Epithelial cell of esophagus (primary cell): ENCODE measurements at regions not wholly inside any gene's neighbourhood (a gene's known extent, or its start where the extent isn't known, plus 50 kb on each side); places are given as distances from the start of the nearest gene placed in this dataset.
A peak's percentile ranks its signal among the peaks of the same experiment; 100 is the strongest.

ENCODE experiments used
- DNase-seq: peaks from one replicate; pipeline ENCODE4 v3.0.0; 2010; ENCODE audit warnings: low read depth
- H3K4me3 ChIP-seq: 2 replicates; pipeline ENCODE4 v1.5.1; 2011; ENCODE audit warnings: mild to moderate bottlenecking, low read length, control low read depth
- CTCF ChIP-seq: IDR thresholded peaks from 2 replicates; pipeline ENCODE4 v1.5.1; 2011; ENCODE audit warnings: low read depth, mild to moderate bottlenecking, low read length, control low read depth, inconsistent platforms; ENCODE audit not compliant: insufficient read depth; ENCODE audit errors: missing control alignments

DNA sequence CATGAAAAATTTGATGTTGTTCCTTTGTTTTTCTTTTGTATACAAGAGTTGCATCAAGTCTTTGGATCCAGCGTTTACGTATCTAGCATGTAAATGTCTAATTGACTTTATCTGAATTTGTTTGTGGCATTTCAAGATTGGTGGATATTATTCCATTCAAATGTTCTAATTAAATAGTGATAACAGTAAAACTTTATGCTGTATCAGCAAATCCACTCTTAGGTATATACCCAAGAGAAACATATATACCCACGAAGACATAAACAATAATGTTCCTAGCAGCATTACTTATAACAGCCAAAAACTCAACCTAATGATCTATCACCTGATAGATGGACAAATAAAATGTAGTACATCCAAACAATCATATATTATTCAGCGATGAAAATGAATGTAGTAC, 579.4 kb upstream of the LRATD1 start:
- DNase-seq: no peak
- TF ChIP-seq CTCF: no peak
- H3K4me3 ChIP-seq: no peak overlapping the region

- H3K4me3 ChIP-seq: no peak overlapping the region
- no peak for TF ChIP-seq CTCF
- DNase-seq: no peak
These were observed 568.2 kb upstream of the LRATD1 start for GRCh38 chr2:14064346-14064745.

DNA sequence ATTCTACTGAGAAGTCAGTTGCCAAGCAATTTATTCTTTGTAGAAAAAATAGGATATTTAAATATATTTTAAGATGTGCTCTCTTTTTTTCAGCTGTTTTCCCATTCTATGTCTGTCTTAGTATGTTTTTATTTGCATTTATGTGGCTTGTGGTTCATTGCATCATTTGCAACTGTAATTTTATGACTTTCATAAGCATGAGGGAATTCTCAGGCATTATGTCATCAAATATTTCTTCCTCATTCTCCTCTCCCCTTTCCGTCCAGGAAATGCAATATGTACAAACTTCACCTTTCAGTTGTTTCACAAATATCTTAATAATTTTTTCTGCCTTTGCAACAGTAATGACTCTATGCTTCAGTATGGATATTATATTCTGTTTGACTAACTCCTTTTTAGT, 560.2 kb upstream of the LRATD1 start:
- no peak for TF ChIP-seq CTCF
- peak; percentile 71 for DNase-seq
- no peak overlapping the region for H3K4me3 ChIP-seq

DNA sequence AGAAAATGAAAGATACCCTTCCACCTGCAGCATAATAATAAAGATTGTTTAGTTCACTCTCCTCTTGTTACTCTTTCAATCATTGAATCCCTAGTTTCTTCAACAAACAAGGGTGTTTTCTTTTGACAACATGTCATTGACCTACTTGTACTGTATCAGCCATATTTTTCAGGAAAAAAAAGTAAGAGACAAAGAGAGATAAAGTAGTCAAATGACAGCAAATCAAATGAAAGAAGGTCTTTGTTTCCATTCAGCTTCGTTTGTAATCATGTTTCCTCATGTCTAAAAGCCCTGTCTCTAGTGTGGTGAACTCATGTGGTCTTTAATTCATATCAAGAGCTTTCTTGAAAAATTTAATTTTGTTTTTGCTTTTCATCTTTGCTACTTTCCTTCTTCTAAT, 557.8 kb upstream of the LRATD1 start:
- H3K4me3 ChIP-seq: no peak overlapping the region
- no peak for DNase-seq
- TF ChIP-seq CTCF: no peak

- no peak for DNase-seq
- TF ChIP-seq CTCF: no peak
- H3K4me3 ChIP-seq: no peak overlapping the region
These were observed 552.9 kb upstream of the LRATD1 start for GRCh38 chr2:14079576-14079975.

DNA sequence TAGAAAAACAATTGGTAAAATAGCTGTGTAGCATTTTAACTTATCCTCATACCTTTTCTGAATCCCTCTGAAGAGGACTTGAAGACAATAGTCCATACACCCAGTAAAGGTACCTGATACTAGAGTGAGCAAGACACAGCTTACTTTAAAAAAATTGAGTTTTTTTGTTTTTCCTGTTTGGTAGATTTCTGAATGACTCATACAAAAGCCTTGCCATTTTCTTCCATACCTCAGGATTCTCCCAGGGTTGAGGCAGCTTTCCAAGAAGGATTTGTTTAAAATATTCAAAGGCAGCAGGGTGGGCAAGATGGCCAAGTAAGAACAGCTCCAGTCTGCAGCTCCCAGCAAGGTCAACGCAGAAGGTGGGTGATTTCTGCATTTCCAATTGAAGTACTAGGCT, 551.0 kb upstream of the LRATD1 start:
- TF ChIP-seq CTCF: no peak
- peak; percentile 49 for DNase-seq
- no peak overlapping the region for H3K4me3 ChIP-seq

DNA sequence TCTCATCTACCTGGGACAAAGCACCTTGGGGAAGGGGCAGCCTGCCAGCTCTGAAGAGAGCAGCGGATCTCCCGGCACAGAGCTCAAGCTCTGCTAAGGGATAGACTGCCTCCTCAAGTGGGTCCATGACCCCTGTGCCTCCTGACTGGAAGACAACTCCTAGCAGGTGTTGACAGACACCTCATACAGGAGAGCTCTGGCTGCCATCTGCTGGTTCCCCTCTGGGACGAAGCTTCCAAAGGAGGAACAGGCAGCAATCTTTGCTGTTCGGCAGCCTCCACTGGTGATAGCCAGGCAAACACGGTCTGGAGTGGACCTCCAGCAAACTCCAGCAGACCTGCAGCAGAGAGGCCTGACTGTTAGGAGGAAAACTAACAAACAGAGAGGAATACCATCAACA, 549.9 kb upstream of the LRATD1 start:
- TF ChIP-seq CTCF: no peak
- no peak overlapping the region for H3K4me3 ChIP-seq
- DNase-seq: no peak
